ENCODE measurements at regions not wholly inside any gene's neighbourhood (a gene's known extent, or its start where the extent isn't known, plus 50 kb on each side); places are given as distances from the start of the nearest gene placed in this dataset.

- H3K36me3 ChIP-seq (ENCODE audit: control insufficient read depth, insufficient read depth, low read length): no peaks in the 10 kb centered on the region
- H3K9ac ChIP-seq (ENCODE audit: insufficient read depth in 1 of 2, low read depth in 2 of 2, low read length in 2 of 2): no peak overlapping the region
- no peaks in the 10 kb centered on the region for H4K20me1 ChIP-seq (replicated peaks; ENCODE audit: control insufficient read depth, insufficient read depth, low read length)
- POLR2A ChIA-PET: interaction anchor here (0.7 kb wide), 2 partner anchors 15 to 538 kb away, joined by 3 read pairs; no protein-coding TSS in a partner anchor
- intact Hi-C loops (cut with micrococcal nuclease): no loop called here
- peaks cover 2% of the 10 kb centered on the region; the same call in 1 of the 2 replicates for H3K9me3 ChIP-seq (replicated peaks; ENCODE audit: control insufficient read depth, insufficient read depth, low read depth, low read length)
- H3K9me1 ChIP-seq (ENCODE audit: control insufficient read depth, insufficient read depth, low read length): no peaks in the 10 kb centered on the region
- H3K4me2 ChIP-seq (ENCODE audit: insufficient read depth, low read length): no peak overlapping the region
- CTCF ChIA-PET (ENCODE audit: low intra/inter-chr PET ratio): no interaction called here
- no peak overlapping the region for H3K27ac ChIP-seq (ENCODE audit: extremely low read depth, low read depth, low read length)
- no peak overlapping the region for H2AFZ ChIP-seq (ENCODE audit: low read depth, low read length)
- ATAC-seq: no peak
- in situ Hi-C loops (cut with MboI): no loop called here
- no peaks in the 10 kb centered on the region for H3K79me2 ChIP-seq (ENCODE audit: control insufficient read depth, insufficient read depth, low read length)
- no peak for FAIRE-seq
- H3K4me1 ChIP-seq (replicated peaks in 1 of 2; ENCODE audit: control insufficient read depth in 2 of 2, insufficient read depth in 2 of 2, low read length in 2 of 2): peaks cover 0 to 5% of the 10 kb centered on the region in 2 experiments; a peak in 1 of 5 replicates
- no peak for DNase-seq (ENCODE audit: extremely low read depth in 1 of 4, low spot score in 3 of 4)
- 0% methylated on average over 4 of the region's 4 CpGs for WGBS (ENCODE audit: insufficient coverage, low coverage, missing lambda C conversion rate)
- no peak overlapping the region for H3K4me3 ChIP-seq
- no TSS peak for BruUV-seq (replicated peaks)
- H3K27me3 ChIP-seq (ENCODE audit: control insufficient read depth in 2 of 2, insufficient read depth in 2 of 2, low read length in 2 of 2): no peaks in the 10 kb centered on the region
- TF ChIP-seq CREB3L1 (IDR thresholded peaks at IDR 0.05; ENCODE audit: borderline replicate concordance, low read depth): no peak
- TF ChIP-seq MLLT1 (IDR thresholded peaks at IDR 0.05): no peak
- no peak for TF ChIP-seq DLX4 (CRISPR knock-in tag; IDR thresholded peaks at IDR 0.05)
- no peak for TF ChIP-seq CAMTA2 (CRISPR knock-in tag; conservative IDR thresholded peaks at IDR 0.05)
- TF ChIP-seq ZNF3 (CRISPR knock-in tag; IDR thresholded peaks at IDR 0.05): no peak
- TF ChIP-seq KDM4B (IDR thresholded peaks at IDR 0.05; ENCODE audit: borderline replicate concordance in 2 of 2, low read depth in 1 of 2): no peak
- no peak for TF ChIP-seq KLF1 (tag; IDR thresholded peaks at IDR 0.05)
- TF ChIP-seq SUPT5H (IDR thresholded peaks at IDR 0.05): no peak
- no peak for TF ChIP-seq CTCFL (IDR thresholded peaks at IDR 0.05; ENCODE audit: borderline replicate concordance, insufficient read depth, low read depth, low read length, poor library complexity, severe bottlenecking)
- no peak for TF ChIP-seq ZZZ3 (IDR thresholded peaks at IDR 0.05)
- no peak for TF ChIP-seq NFYB (IDR thresholded peaks at IDR 0.05; ENCODE audit: extremely low read depth, insufficient read length)
- TF ChIP-seq BCL6 (CRISPR knock-in tag; IDR thresholded peaks at IDR 0.05): no peak
- TF ChIP-seq SIN3A (IDR thresholded peaks at IDR 0.05; ENCODE audit: borderline replicate concordance in 2 of 2, control insufficient read depth in 1 of 2, low read depth in 2 of 2, low read length in 2 of 2): no peak
- no peak for TF ChIP-seq ETV1 (tag; conservative IDR thresholded peaks at IDR 0.05; ENCODE audit: low read depth)
- no peak for TF ChIP-seq SRSF3 (IDR thresholded peaks at IDR 0.05; ENCODE audit: insufficient read depth, low read length)
- no peak for TF ChIP-seq CBFB (CRISPR knock-in tag; IDR thresholded peaks at IDR 0.05)
- no peak for TF ChIP-seq HMGN3 (IDR thresholded peaks at IDR 0.05; ENCODE audit: borderline replicate concordance, extremely low read depth, insufficient read length, low read depth, low read length)
- no peak for TF ChIP-seq ZNF224 (CRISPR knock-in tag; IDR thresholded peaks at IDR 0.05)
Observed at GRCh38 chr6:122285292-122285913, 114.0 kb upstream of the HSF2 start.

Measured in K562 (cell line).